Occipital lobe (tissue), 1 donor: ENCODE measurements at regions not wholly inside any gene's neighbourhood (a gene's known extent, or its start where the extent isn't known, plus 50 kb on each side); places are given as distances from the start of the nearest gene placed in this dataset.
"Not testable (repeated sequence)": the region's sequence is repeated elsewhere in the genome, so short reads cannot be mapped to it uniquely, and the experiment has no call there.

Experiments used
- DNase-seq: peaks from one replicate; lab custom pipeline; 2025; lab: John Stamatoyannopoulos, UW

DNA sequence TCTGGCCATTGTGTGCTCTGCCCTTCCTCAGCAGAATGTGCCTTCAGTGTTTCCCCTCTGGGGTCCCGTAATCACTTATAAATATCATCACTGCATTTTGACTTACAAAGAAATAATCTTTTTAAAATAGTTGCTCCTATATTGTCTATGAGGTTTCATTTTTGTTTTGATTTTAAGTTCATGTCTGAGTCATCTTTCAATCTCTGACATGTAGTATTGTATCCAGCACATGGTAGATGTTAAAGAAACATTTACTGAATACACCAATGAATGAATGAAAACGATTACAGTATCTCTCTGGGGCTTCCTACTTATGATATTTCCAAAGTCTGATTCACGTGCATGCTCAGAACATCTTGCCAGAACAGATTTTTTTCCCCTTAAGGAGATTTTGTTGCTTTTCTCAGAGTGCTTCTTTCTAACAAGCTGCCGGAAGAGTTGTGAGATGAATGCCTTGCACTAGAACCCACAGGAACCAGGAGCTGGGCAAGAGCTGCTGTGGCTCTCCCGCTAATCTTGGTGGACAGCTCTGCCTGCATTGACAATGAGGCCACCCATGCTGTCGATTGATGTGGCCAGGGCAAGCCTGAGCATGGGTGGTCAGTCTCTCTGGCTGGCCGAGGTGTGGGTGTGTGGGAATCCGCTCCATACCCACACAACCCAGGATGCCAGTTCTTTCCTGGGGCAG, 199.4 kb downstream of the CYRIA start:
- no peak for DNase-seq

DNA sequence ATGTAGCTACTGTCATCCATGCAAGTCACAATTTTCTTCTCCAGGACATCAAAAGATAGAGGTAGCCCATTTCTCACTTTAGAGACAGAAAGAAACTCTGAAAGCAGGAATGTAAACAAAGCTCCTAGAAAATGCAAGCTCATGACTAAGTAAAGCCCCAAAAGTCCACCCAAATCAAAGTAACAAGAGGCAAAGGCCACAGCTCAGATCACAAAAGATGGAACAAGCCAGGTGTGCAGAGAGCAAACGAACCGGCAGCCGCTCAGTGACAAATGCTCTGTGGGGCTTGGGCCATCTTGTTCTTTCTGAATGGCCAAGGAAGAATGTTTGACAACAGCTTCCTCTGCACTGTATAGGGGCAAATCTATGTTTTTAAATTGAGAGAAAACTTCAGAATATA, 201.0 kb downstream of the CYRIA start:
- no peak for DNase-seq

DNA sequence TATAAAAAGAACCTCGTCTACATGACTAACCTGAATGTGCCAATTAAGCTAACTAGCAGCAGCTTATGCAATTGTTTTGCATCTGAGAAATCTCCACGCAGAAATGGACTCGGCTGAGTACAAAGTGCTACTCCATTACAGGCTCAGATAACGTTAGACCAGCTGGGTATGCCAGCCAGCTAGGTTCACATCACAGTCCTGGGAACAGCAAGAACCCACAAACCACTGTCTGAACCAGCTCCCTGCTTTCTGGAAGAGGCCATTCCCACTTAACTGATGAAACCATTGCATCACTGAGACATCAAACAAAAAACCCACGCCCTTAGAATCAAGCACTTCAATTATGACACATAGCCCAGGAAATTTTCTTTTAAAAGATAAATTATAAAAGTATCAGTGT, 202.7 kb downstream of the CYRIA start:
- DNase-seq, result no peak

DNA sequence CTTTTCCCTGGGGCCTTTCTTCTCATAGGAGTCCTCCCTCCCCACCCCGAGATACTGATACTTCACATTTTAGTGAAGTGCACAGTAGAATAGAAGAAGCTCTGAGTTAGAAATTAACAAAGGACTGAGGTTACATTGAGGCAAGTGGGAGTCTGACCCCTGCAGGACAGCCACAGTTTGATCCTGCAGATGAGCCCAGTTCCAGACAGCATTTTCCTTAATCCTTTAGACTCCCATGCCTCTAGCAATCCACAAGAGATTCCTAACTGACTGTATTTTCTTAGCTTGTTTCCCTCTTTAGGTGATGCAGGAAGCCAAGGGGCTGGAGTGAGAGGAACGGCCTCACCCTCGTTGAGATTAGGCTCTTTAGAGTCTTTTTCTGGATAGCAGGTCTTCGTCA, 204.0 kb downstream of the CYRIA start:
- DNase-seq, result no peak

DNA sequence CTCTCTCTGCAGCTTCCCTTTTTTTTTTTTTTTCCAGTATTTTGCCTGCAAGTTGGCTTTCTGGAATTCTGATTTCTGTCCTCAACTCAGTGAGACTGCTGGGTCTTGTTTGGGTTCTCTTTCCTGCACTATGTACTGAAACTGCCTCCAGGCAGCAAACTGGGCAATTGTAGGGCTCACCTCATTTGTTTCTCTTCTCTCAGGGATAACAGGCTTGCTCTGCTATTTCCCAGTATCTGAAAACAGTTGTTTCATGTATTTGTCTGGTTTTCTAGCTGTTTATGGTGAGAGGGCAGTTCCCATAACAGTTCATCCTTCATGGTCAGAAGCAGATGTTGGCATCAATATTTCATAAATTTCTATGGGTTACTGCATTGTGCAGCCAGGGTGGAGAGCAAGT, 206.0 kb downstream of the CYRIA start:
- DNase-seq, result no peak

DNA sequence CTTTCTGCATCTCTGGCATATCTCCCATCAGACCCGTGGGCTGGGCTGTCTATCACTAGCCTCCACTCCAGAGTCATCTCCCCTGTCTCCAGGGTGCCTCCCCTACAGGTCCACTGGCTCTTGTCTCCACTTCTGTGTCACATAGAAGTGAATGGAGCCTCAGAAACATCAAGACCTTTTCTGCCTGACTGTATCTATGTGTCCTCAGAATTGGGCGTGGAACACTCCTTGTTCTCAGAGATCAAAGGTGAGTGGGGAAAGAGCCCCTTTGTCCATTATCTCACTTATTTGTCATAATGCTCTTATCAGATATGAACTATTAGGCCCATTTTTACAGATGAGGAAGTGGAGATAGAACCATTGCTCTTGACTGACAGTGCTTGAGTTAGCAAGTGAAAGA, 211.0 kb downstream of the CYRIA start:
- no peak for DNase-seq

DNA sequence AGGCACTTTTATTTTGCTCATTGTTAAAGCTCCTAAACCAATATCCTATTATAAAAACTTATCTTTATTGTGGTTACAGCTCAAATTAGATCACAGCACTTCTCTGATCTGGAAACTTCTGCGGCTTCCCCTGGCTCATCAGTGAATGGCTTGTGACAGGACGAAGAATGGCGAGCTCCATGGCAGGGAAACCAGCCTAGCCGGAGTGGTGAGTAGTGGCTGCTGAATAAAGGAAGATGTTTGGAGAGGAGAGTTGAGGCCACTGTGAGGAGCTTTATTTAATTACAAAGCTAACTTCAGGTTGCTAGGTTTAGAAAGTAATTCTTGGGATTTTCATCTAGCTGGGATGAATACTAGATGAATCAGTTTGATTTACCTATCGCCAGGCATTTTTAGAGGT, 213.5 kb downstream of the CYRIA start:
- no peak for DNase-seq

DNA sequence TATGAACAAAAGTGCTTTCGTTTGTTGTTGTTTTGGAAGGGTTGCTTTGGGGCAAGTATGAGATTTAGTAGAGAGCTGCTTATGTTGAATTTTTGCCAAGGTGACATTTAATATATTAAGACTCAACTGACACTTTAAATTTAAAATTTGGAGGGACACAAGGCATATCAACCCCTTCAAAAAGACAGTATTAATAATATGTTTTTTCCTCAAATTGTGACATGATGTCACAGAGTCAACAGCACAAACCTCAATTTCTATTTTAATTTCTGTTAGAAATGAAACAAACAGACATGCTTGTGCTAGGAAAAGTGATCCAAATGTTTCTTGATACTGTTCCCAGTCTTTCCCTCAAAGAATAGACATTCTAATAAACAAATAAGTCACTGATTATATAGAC, 218.9 kb downstream of the CYRIA start:
- no peak for DNase-seq

DNA sequence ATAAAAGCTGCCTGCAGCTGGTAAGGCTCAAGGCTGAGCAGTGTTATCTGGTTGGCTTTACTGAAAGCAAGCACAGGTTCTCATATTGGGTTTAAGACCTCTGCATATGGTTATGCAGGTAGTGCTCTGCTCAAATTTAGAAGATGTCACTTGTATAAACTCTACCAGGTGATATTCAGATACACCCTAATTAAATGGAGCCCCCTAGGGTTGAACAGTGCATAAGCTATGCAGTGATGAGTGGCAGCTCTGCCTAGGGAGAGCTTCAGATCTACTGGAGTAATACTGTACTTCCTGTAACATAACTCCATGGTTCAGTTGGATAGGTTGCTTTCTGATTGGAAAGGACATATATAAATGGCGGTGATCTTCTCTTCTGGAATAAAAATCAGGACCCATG, 222.7 kb downstream of the CYRIA start:
- no peak for DNase-seq

DNA sequence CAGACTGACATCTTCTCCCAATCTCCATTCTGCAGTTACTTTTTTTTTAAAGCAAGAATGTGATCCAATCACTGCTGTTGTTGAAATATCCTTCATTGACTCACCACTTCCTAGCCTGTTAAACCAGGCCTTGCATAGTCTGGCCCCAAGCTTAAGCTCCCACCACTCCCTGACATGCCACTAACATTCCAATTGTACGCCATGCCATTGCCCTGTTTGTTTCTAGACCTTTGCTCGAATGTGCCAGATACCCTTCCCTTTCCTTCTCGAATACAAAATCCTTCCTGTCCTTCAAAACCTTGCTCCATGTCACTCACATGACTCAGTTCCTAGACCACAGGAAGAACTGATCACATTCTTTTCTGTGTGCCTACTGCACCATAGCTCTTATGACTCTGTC, 224.2 kb downstream of the CYRIA start:
- DNase-seq, result no peak

DNA sequence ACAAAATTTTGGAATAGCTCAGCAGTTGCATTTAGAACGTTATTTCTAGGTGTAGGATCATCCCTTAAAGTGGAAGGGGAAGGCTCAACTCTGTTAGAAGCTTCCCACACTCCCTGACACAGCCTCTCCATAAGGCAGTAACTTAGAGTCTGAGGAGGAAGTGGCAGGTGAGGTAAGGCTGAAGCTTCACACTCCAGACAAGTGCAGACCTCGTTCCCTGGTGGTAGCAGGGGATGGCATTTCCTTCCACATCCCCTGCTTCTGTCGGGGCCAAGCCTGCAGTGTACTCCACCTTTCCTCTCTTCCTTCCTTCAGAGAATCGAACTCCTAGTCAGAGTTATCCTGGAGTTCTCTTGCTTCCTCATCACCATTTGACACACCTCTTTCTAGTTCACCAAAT, 224.7 kb downstream of the CYRIA start:
- no peak for DNase-seq

DNA sequence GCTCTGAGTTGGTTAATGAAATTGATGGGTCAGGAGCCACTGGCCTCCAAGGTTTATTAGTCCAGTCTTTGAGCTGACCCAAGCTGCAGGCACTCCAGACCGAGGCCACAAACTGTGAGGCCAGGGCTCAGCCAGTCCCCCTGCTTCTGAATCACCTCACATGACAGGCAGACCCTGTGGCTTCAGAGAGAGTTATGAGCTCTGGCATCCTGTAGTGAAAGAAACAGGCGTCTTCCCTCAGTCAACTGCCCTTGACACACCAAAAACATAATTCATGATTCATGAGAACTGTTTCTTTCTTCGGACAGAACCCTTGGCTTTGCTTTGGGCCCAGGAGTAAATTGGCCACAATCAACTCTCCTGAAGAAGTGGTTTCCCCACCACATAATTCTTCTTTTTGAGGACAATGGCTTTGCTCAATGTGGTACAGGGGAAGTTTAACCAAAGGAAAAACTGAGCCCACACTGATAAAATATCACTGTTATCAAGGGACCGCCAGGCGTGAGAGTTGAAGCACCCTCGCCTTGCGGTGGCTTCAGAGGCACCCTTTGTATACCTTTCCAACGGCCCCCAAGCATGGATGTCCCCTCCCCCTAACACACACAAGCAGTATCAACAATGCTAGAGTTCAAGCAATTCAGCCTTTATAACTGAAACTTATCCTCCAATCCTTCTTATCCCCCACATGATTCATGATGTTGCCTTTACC, 226.9 kb downstream of the CYRIA start:
- DNase-seq, result no peak

DNA sequence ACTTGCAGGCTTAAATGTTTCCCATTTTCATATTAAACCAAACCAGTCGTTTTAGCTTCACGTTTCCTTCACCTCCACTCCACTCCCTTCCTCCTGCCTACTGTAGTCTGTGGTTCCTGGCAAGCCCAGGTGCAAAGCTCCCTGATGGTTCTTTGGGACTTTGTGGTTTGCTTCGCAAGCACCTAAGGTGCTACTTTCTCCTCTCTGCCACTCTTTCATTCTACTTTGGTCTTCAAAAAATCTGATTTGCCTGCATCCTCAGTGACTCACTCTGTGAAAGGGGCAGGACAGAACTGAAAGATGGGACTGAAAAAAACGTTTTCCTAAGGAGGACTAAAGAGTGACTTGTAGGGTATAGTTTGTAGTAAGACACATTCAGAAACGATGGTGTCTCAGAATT, 228.4 kb downstream of the CYRIA start:
- DNase-seq, result no peak

DNA sequence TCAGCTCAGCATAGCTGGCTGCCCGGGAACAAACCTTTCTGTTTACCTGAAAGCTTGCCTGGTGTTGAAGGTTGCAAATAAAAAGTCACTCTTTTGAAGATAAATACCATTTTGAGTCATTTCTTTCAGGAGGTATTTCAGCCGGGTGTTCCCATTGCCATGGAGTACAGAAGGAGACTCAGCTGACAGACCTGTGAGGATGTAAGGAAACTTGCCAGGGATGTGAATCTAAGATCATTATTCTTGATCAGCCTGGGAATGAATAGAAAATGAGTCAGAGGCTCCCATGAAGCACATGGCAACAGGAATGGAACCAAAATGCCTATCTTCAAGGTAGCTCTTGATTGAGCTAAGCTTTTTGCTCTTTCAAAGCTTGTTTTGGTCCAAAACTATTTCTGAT, 231.2 kb downstream of the CYRIA start:
- no peak for DNase-seq

DNA sequence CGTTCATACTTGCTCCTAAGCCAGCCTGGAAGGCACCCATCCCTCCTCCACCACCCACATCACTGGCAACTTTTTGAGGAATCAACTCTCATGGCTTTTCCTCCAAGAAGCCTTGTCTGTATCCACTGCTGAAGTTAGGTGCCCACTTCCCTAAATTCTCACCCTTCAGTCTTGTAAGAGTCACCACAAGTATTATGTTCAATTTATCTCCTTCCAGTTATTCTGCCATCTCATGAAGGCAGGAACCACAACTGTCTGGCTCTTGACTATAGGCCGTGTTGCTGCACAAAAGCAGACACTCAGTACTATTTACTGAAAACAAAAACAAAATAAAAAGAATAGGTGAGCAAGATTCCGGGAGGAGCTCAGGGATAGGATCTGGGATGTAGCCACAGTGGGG, 234.8 kb downstream of the CYRIA start:
- DNase-seq, result no peak

DNA sequence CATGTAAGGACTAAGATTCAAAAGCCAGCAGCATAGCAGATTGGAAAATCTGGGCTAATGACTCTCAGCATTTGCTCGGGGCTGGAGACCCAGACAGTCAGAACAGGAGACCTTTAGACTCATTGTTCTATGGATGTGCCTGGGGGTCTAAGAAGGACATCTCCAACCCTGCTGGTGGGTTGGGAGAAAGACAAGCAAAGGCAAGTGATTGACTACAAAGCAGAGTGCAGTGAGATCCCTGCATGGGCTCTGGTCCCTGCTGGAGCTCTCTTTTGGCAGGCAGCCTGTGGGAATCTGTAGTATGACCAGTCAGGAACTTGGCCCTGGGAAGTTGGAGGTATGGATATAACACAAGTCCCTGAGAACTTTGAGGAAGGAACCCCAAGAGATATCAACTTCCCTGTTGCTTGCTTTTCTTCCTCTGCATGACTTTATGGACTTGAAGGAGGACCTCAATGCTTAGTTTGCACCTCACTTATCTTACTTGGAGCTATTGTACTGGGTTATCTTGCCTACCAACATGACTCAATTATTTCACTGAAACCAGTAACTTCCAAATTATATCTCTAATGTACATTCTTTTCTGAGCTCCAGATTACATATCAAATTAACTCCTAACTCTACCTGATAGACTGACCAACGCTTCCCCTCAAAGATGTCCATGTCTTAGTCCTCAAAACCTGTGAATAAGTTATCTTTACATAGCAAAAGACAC, 236.0 kb downstream of the CYRIA start:
- no peak for DNase-seq

DNA sequence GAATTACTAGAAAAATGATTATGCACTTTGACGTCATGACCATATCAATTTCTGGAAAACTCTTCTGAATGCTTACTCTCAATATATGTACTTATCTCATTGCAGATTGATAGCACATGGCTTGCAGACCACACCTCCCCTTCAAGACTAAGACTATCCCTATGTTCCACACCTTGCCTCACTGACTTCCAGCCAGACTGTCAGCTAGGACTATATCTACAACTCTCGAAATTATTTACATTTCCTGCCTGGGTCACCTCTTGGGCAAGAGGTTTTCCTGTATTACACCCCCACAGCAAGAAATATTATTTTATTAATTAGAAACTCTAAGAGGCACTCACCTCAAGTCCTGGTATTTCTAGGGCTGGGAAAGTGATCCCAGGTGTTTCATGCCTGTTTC, 236.6 kb downstream of the CYRIA start:
- DNase-seq, result no peak

DNA sequence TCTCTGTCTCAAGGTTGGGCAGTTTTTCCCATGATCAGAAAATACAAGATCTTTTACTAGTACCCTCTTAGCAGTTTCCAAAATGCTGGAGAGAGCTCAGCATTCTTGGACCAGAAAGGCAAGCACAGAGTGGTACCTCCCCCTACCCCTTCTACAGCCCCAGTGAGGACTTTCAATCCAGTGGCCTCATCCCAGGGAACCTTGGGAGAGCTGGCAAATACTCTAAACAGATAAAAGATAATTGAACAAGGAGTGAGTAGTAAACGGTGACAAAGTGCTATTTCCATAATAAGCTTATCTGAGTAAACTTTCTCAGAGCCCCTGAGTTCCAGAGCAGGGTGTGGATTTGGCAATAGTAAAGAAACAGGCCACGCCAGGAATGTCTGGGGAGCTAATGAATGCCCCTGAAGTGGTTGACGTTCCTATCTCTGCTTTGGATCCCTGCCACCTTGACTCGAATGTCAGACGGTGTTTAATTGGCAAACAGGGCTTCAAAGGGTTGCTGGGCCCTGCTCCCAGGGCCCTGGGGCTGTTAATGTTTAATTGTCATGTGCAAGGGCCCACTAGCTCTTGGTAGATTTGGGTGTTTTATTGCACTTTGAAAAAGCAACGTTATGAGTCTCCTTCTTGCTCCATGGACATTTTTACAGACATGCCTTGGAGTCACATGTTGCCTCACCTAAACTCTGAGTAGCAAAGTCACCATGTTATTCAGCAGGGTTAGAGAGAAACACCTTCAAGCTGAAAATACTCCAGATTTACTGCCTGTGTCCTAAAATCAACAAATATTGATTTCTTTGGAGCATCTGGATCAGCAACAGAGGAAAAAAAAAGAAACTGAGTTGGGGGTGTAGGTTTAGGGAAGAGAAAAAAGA, 239.9 kb downstream of the CYRIA start:
- no peak for DNase-seq

DNA sequence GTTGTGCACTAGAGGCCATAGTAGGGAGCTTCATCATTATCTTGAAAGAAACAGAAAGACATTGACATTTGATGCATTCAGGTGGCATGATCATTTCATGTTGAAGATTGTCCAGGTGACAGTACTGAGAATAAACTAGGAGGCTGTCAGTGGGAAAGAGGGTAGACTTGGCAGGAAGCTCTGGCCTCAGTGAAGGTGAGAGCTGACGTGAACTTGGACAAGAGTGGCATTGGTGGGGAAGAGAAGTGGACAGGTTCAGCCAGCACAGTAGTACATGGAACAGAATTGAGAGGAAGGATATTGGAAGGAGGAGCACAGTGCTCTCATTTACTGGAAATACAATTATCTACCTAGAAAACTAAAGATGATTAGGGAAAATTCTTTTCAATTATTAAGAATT, 245.2 kb downstream of the CYRIA start:
- DNase-seq, result no peak

DNA sequence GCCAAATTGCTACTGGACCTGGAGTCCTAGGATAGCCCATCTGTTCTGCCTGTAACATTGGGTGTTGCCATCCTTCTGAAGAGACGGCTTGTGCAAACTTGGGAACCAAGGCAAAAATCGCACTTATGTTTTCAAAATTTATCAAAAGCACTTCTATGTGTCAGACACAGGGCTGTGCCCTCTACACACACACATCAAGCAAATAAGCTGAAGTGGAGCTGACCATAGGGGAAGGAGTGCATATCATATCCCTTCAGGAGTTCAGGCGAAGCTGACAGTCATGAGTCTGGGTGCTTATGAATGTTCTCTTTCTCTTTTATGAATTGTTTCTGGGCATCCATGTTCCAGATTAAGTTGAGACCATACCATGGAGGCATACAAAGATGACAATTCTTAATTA, 247.9 kb downstream of the CYRIA start:
- no peak for DNase-seq

DNA sequence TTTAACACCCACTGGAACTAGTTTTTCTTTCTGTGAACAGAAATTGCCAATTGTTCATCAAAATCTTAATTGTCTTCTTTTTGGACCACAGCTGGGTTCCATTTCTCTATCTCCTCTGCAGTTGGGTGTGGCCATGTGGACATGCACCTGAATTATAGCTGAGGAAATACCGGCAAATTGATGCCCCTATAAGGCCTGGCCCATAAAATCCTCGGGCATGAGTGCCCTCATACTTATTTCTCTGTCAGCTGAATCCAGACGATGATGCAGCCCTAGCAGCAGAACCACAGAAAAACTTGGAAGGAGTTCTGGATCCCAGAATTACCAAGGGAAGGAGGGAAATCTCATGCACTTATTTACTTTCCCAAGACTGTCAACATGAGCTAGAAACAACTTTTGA, 249.0 kb downstream of the CYRIA start:
- DNase-seq, result no peak

DNA sequence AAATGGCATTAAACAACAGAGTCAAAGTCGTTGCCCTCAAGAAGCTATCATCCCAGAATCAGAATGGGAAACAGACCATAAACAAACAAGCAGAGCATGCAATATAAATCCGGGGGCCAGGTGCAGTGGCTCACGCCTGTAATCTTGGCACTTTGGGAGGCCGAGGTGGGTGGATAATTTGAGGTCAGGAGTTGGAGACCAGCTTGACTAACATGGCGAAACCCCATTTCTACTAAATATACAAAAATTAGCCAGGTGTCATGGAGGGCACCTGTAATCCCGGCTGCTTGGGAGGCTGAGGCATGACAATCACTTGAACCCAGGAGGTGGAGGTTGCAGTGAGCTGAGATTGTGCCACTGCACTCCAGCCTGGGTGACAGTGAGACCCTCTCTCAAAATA, 249.8 kb downstream of the CYRIA start:
- not testable (repeated sequence) for DNase-seq
